H1 (cell line): ENCODE measurements at regions not wholly inside any gene's neighbourhood (a gene's known extent, or its start where the extent isn't known, plus 50 kb on each side); places are given as distances from the start of the nearest gene placed in this dataset.

Experiments used
- ASH2L ChIP-seq: fragments of 200-600, 300-600 bp; sonication (generic); IDR thresholded peaks from one replicate; pipeline ENCODE4 v1.7.1; 2017; ENCODE audit warnings: low read length
- POLR2A ChIP-seq, 2 experiments: IDR thresholded peaks; 1 replicate in 1 of 2; 2 replicates in 1 of 2; pipeline ENCODE4 v1.6.1; 2011; ENCODE audit warnings: low read depth in 2 of 2, low read length in 2 of 2, mild to moderate bottlenecking in 2 of 2; ENCODE audit errors: control extremely low read depth in 1 of 2
- RAD21 ChIP-seq, 2 experiments: IDR thresholded peaks in 1 of 2; conservative IDR thresholded peaks in 1 of 2; 2 replicates each; pipeline ENCODE4 v1.6.1; 2011; ENCODE audit warnings: low read depth in 2 of 2, low read length in 2 of 2, improper control_type of control experiment in 1 of 2, inconsistent platforms in 1 of 2, mild to moderate bottlenecking in 1 of 2, moderate library complexity in 1 of 2
- SIX5 ChIP-seq: IDR thresholded peaks from 2 replicates; pipeline ENCODE4 v1.6.1; 2011; ENCODE audit warnings: mild to moderate bottlenecking, low read depth, low read length
- TEAD4 ChIP-seq: IDR thresholded peaks from 2 replicates; pipeline ENCODE4 v1.6.1; 2012; ENCODE audit warnings: low read depth, low read length, inconsistent platforms, mixed read lengths
- TF ChIP-seq, protein P1 (sequence below): IDR thresholded peaks from 2 replicates; pipeline ENCODE4 v1.6.1; 2012; ENCODE audit warnings: low read length, inconsistent platforms

DNA sequence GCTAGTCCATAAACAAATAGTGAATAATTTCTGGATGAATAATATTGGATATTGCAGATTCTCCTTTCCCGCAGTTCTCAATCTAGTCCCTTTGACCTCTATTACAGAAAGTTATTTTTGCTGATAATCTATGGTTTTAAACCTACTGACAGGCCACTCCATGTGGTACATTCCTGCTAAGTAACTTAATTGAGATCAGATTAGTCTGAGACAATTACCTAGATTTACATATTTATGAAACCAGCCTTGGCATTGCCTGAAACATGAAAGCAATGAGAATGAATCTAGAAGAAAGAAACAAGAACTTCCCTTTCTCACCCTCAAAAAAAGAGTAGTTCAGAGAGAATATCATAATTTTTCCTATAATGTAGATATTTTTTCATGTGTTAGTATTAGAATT is 964.2 kb downstream of the JRKL start (continued):
- TF ChIP-seq RAD21 (IDR thresholded peaks at IDR 0.05 in 1 of 2, conservative IDR thresholded peaks at IDR 0.05 in 1 of 2; ENCODE audit: low read depth in 2 of 2, low read length in 2 of 2) (no peak), TEAD4 (no peak), POLR2A (IDR thresholded peaks at IDR 0.05; ENCODE audit: control extremely low read depth in 1 of 2, low read depth in 2 of 2, low read length in 2 of 2) (no peak), SIX5 (no peak), ASH2L (no peak)
- TF ChIP-seq, protein P1, sequence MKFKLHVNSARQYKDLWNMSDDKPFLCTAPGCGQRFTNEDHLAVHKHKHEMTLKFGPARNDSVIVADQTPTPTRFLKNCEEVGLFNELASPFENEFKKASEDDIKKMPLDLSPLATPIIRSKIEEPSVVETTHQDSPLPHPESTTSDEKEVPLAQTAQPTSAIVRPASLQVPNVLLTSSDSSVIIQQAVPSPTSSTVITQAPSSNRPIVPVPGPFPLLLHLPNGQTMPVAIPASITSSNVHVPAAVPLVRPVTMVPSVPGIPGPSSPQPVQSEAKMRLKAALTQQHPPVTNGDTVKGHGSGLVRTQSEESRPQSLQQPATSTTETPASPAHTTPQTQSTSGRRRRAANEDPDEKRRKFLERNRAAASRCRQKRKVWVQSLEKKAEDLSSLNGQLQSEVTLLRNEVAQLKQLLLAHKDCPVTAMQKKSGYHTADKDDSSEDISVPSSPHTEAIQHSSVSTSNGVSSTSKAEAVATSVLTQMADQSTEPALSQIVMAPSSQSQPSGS = no peak
